CD14-positive monocyte (primary cell): ENCODE measurements at regions not wholly inside any gene's neighbourhood (a gene's known extent, or its start where the extent isn't known, plus 50 kb on each side); places are given as distances from the start of the nearest gene placed in this dataset. TPM values are rescaled to one million over a fixed set of nuclear protein-coding genes. Genes with fewer than 3 reads are reported as not detected.

Source experiments
- small RNA-seq: library from RNA; depleted of rRNA; stranded (forward); fragments of <200 nt; gene quantifications from one replicate; pipeline ENCODE3, GENCODE V24; 2012; ENCODE audit warnings: low read depth; ENCODE audit not compliant: insufficient read length

Small RNA genes in the stretch of these regions (small RNA-seq; reads per million reads assigned to genes)
- gene AC007012.1: not detected
- gene MIR8065: not detected
- not detected for gene RNU6-328P
- gene RNU6-457P: not detected
- not detected for gene RNU7-99P
- gene SNRPCP20: not detected
